SK-N-SH treated with all-trans-retinoic acid at 6 μM for 48 hours (cell line): ENCODE measurements at regions not wholly inside any gene's neighbourhood (a gene's known extent, or its start where the extent isn't known, plus 50 kb on each side); places are given as distances from the start of the nearest gene placed in this dataset.

ENCODE experiments used
- ARNTL ChIP-seq: fragments of 450-650 bp; formaldehyde crosslinking; IDR thresholded peaks from 2 replicates; pipeline ENCODE4 v1.5.0; 2020; ENCODE audit warnings: low read depth, mild to moderate bottlenecking, moderate library complexity, borderline replicate concordance
- CSDC2 ChIP-seq: fragments of 250-450 bp; sonication (Bioruptor Pico); IDR thresholded peaks from 2 replicates; pipeline ENCODE4 v1.5.0; 2020; ENCODE audit warnings: mild to moderate bottlenecking, moderate library complexity
- CSRNP3 ChIP-seq: fragments of 250-450 bp; sonication (Bioruptor Pico); IDR thresholded peaks from 2 replicates; pipeline ENCODE4 v1.5.1; 2021; ENCODE audit warnings: mild to moderate bottlenecking, moderate library complexity
- GLIS3 ChIP-seq: fragments of 250-450 bp; sonication (Bioruptor Pico); IDR thresholded peaks from 2 replicates; pipeline ENCODE4 v1.5.0; 2020; ENCODE audit warnings: mild to moderate bottlenecking, moderate library complexity
- OSR1 ChIP-seq: fragments of 250-450 bp; sonication (Bioruptor Pico); IDR thresholded peaks from 2 replicates; pipeline ENCODE4 v1.8.0; 2022; ENCODE audit warnings: moderate library complexity, mild to moderate bottlenecking, inconsistent platforms
- ZC3H10 ChIP-seq: fragments of 250-450 bp; sonication (Bioruptor Pico); IDR thresholded peaks from 2 replicates; pipeline ENCODE4 v1.5.1; 2021; ENCODE audit warnings: mild to moderate bottlenecking, moderate library complexity
- ZFP3 ChIP-seq: fragments of 250-450 bp; sonication (Bioruptor Pico); IDR thresholded peaks from 2 replicates; pipeline ENCODE4 v1.5.0; 2020; ENCODE audit warnings: mild to moderate bottlenecking, moderate library complexity
- ZFP30 ChIP-seq: fragments of 450-650 bp; formaldehyde crosslinking; IDR thresholded peaks from 2 replicates; pipeline ENCODE4 v1.5.0; 2022; ENCODE audit warnings: mild to moderate bottlenecking, moderate library complexity
- ZNF70 ChIP-seq: fragments of 450-650 bp; formaldehyde crosslinking; IDR thresholded peaks from 2 replicates; pipeline ENCODE4 v1.5.0; 2020; ENCODE audit warnings: mild to moderate bottlenecking, moderate library complexity
- ZNF8 ChIP-seq: fragments of 450-650 bp; formaldehyde crosslinking; IDR thresholded peaks from 2 replicates; pipeline ENCODE4 v1.5.0; 2020; ENCODE audit warnings: mild to moderate bottlenecking, moderate library complexity
- TF ChIP-seq, protein P1 (sequence below): fragments of 250-450 bp; sonication (Bioruptor Pico); IDR thresholded peaks from 2 replicates; pipeline ENCODE4 v1.8.0; 2021; ENCODE audit warnings: low read depth, mild to moderate bottlenecking, moderate library complexity, borderline replicate concordance
- TF ChIP-seq, protein P2 (sequence below): fragments of 250-450 bp; sonication (Bioruptor Pico); IDR thresholded peaks from 2 replicates; pipeline ENCODE4 v1.5.0; 2020; ENCODE audit warnings: mild to moderate bottlenecking, moderate library complexity

- TF ChIP-seq CSDC2 = no peak
- TF ChIP-seq ZNF8 (CRISPR knock-in tag) = no peak
- no peak for TF ChIP-seq CSRNP3 (CRISPR knock-in tag)
- TF ChIP-seq GLIS3 (CRISPR knock-in tag) = no peak
- no peak for TF ChIP-seq ARNTL (CRISPR knock-in tag)
- TF ChIP-seq, protein P1, sequence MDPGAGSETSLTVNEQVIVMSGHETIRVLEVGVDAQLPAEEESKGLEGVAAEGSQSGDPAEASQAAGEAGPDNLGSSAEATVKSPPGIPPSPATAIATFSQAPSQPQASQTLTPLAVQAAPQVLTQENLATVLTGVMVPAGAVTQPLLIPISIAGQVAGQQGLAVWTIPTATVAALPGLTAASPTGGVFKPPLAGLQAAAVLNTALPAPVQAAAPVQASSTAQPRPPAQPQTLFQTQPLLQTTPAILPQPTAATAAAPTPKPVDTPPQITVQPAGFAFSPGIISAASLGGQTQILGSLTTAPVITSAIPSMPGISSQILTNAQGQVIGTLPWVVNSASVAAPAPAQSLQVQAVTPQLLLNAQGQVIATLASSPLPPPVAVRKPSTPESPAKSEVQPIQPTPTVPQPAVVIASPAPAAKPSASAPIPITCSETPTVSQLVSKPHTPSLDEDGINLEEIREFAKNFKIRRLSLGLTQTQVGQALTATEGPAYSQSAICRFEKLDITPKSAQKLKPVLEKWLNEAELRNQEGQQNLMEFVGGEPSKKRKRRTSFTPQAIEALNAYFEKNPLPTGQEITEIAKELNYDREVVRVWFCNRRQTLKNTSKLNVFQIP = no peak
- no peak for TF ChIP-seq ZNF70
- TF ChIP-seq, protein P2, sequence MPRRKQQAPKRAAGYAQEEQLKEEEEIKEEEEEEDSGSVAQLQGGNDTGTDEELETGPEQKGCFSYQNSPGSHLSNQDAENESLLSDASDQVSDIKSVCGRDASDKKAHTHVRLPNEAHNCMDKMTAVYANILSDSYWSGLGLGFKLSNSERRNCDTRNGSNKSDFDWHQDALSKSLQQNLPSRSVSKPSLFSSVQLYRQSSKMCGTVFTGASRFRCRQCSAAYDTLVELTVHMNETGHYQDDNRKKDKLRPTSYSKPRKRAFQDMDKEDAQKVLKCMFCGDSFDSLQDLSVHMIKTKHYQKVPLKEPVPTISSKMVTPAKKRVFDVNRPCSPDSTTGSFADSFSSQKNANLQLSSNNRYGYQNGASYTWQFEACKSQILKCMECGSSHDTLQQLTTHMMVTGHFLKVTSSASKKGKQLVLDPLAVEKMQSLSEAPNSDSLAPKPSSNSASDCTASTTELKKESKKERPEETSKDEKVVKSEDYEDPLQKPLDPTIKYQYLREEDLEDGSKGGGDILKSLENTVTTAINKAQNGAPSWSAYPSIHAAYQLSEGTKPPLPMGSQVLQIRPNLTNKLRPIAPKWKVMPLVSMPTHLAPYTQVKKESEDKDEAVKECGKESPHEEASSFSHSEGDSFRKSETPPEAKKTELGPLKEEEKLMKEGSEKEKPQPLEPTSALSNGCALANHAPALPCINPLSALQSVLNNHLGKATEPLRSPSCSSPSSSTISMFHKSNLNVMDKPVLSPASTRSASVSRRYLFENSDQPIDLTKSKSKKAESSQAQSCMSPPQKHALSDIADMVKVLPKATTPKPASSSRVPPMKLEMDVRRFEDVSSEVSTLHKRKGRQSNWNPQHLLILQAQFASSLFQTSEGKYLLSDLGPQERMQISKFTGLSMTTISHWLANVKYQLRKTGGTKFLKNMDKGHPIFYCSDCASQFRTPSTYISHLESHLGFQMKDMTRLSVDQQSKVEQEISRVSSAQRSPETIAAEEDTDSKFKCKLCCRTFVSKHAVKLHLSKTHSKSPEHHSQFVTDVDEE (CRISPR knock-in tag) = no peak
- no peak for TF ChIP-seq ZC3H10 (CRISPR knock-in tag)
- TF ChIP-seq ZFP3 (CRISPR knock-in tag) = no peak
- no peak for TF ChIP-seq OSR1 (CRISPR knock-in tag)
- TF ChIP-seq ZFP30 (CRISPR knock-in tag) = no peak
These were observed 117.5 kb upstream of the CRIM1 start for GRCh38 chr2:36238106-36238505.
